Activated T-cell treated with anti-CD3 and anti-CD28 coated beads, Interleukin-2, amount 50 U/mL, for 24 hours (primary cell): ENCODE measurements at regions not wholly inside any gene's neighbourhood (a gene's known extent, or its start where the extent isn't known, plus 50 kb on each side); places are given as distances from the start of the nearest gene placed in this dataset.

Source experiments
- DNase-seq: peaks from one replicate; pipeline ENCODE4 v3.0.0-alpha.2; 2020
- H3K27ac Mint-ChIP-seq: 2 replicates; pipeline ENCODE4 v1.8.0; 2020; ENCODE audit warnings: mild to moderate bottlenecking, mixed read lengths
- H3K27me3 Mint-ChIP-seq: 2 replicates; pipeline ENCODE4 v1.8.0; 2020; ENCODE audit warnings: mixed read lengths
- H3K36me3 Mint-ChIP-seq: 2 replicates; pipeline ENCODE4 v1.8.0; 2020; ENCODE audit warnings: low read depth, mixed read lengths
- H3K4me1 Mint-ChIP-seq: 2 replicates; pipeline ENCODE4 v1.8.0; 2020; ENCODE audit warnings: low read depth, mixed read lengths
- H3K4me3 Mint-ChIP-seq: 2 replicates; pipeline ENCODE4 v1.8.0; 2020; ENCODE audit warnings: mild to moderate bottlenecking, moderate library complexity, mixed read lengths
- H3K9me3 Mint-ChIP-seq: 2 replicates; pipeline ENCODE4 v1.8.0; 2020; ENCODE audit warnings: mixed read lengths

DNA sequence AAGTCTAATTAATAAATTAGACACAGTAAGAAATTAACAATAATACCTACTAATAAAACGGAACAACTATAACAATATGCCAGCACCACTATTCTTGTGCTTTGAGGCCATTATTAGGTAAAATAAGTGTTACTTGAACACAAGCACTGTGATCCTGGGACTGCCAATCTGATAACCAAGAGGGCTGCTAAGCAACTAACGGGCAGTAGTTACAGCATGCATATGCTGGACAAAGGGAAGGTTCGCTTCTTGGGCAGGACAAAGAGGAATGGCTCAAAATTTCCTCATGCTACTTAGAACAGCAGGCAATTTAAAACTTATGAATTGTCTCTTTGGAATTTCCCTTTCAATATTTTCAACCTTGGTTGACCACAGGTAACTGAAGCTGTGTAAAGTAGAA lies 718.6 kb downstream of the SORCS3 start:
- no peak for DNase-seq
- Mint-ChIP-seq H3K9me3 (peaks cover 2% of the 10 kb centered on the region), H3K27me3 (no peaks in the 10 kb centered on the region), H3K4me1 (no peaks in the 10 kb centered on the region), H3K4me3 (no peak overlapping the region), H3K36me3 (no peaks in the 10 kb centered on the region), H3K27ac (no peak overlapping the region)

- H3K36me3 Mint-ChIP-seq, result no peaks in the 10 kb centered on the region
- H3K9me3 Mint-ChIP-seq, result peaks cover 2% of the 10 kb centered on the region
- DNase-seq, result no peak
These were observed 717.8 kb downstream of the SORCS3 start for GRCh38 chr10:105358911-105359310.

GRCh38 chr10:105356626-105357025 lies 715.5 kb downstream of the SORCS3 start:
- Mint-ChIP-seq H3K9me3 (no peaks in the 10 kb centered on the region), H3K36me3 (no peaks in the 10 kb centered on the region), H3K4me3 (no peak overlapping the region), H3K27me3 (no peaks in the 10 kb centered on the region), H3K27ac (no peak overlapping the region), H3K4me1 (no peaks in the 10 kb centered on the region)
- no peak for DNase-seq

More at GRCh38 chr10:105358911-105359310, 717.8 kb downstream of the SORCS3 start:
- no peak overlapping the region for H3K4me3 Mint-ChIP-seq
- no peaks in the 10 kb centered on the region for H3K27me3 Mint-ChIP-seq
- H3K4me1 Mint-ChIP-seq, result no peaks in the 10 kb centered on the region
- no peak overlapping the region for H3K27ac Mint-ChIP-seq

GRCh38 chr10:105354010-105354409 lies 712.9 kb downstream of the SORCS3 start:
- H3K4me1 Mint-ChIP-seq, result no peaks in the 10 kb centered on the region
- no peaks in the 10 kb centered on the region for H3K27me3 Mint-ChIP-seq
- no peaks in the 10 kb centered on the region for H3K9me3 Mint-ChIP-seq
- no peaks in the 10 kb centered on the region for H3K36me3 Mint-ChIP-seq
- no peak overlapping the region for H3K4me3 Mint-ChIP-seq
- DNase-seq, result no peak
- H3K27ac Mint-ChIP-seq, result no peak overlapping the region

- Mint-ChIP-seq H3K4me3 (no peak overlapping the region), H3K27ac (no peak overlapping the region), H3K36me3 (no peaks in the 10 kb centered on the region), H3K27me3 (no peaks in the 10 kb centered on the region), H3K9me3 (no peaks in the 10 kb centered on the region), H3K4me1 (no peaks in the 10 kb centered on the region)
- no peak for DNase-seq
These were observed 711.7 kb downstream of the SORCS3 start for GRCh38 chr10:105352827-105353226.

DNA sequence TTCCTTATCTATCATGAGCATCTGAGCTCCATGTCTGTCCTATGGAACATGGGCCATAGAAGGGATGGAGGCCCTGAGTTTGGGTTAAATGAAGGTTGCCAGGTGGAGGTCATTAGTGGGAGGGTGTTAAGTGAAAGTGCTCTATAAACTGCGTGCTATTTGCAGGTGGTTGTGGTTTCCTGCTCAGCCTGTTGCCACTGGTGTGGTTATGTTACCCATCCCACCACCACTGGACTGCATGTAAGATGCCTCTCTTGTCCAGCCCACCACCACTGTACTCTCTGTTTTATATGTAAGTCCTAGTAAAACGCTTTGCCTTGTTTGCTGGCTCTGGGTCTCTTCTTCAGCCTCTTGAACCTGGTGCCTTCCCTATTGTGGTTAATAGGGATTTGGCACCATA lies 711.2 kb downstream of the SORCS3 start:
- H3K9me3 Mint-ChIP-seq, result no peaks in the 10 kb centered on the region
- no peak overlapping the region for H3K27ac Mint-ChIP-seq
- no peak for DNase-seq
- no peak overlapping the region for H3K4me3 Mint-ChIP-seq
- H3K27me3 Mint-ChIP-seq, result no peaks in the 10 kb centered on the region
- no peaks in the 10 kb centered on the region for H3K36me3 Mint-ChIP-seq
- no peaks in the 10 kb centered on the region for H3K4me1 Mint-ChIP-seq

DNA sequence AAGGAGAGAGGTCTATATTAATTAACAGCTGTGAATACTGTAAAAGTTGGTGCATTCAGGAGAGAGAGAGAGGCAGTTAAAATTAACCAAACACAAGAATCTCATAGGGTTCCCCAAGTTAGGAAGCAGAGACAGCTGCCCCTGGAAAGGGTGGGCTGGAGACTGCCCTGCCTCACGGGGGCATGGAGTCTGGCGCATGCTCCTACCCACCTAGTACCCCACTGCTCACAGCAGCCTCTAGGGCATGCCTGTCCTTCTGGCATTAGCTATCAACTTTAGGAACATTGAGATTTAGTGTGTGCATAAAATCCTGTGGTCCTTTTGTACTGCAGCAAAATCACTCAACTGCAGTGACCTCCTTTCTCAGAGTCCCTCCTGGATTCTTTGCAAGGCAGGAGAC lies 710.1 kb downstream of the SORCS3 start:
- Mint-ChIP-seq H3K4me3 (no peak overlapping the region), H3K36me3 (no peaks in the 10 kb centered on the region), H3K9me3 (no peaks in the 10 kb centered on the region), H3K4me1 (no peaks in the 10 kb centered on the region), H3K27me3 (no peaks in the 10 kb centered on the region), H3K27ac (no peak overlapping the region)
- no peak for DNase-seq

DNA sequence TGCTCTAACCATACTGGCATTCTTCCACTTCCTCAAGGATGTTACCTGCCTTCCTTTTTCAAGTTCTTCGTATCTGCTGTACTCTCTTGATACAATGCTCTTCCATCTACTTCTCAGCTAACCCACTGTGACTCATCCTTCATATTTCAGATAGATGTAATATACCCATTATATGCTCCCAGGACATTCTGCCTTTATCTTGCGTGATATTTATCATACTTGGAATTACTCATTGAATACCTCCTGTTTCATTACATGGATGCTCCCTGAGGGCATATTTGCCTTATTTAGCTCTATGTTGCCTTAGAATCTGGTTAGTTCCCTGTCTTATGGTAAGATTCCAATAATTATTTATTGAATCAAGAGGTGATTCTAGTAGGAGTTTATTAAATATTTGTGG lies 706.4 kb downstream of the SORCS3 start:
- Mint-ChIP-seq H3K9me3 (no peaks in the 10 kb centered on the region), H3K27me3 (no peaks in the 10 kb centered on the region), H3K4me3 (no peak overlapping the region), H3K36me3 (no peaks in the 10 kb centered on the region), H3K4me1 (no peaks in the 10 kb centered on the region), H3K27ac (no peak overlapping the region)
- DNase-seq, result no peak

- Mint-ChIP-seq H3K4me1 (no peaks in the 10 kb centered on the region), H3K4me3 (no peak overlapping the region), H3K27ac (no peak overlapping the region), H3K27me3 (no peaks in the 10 kb centered on the region), H3K36me3 (no peaks in the 10 kb centered on the region), H3K9me3 (peaks cover 3% of the 10 kb centered on the region)
- DNase-seq, result no peak
These were observed 701.5 kb downstream of the SORCS3 start for GRCh38 chr10:105342606-105343005.

- no peak overlapping the region for H3K4me3 Mint-ChIP-seq
- peaks cover 3% of the 10 kb centered on the region for H3K9me3 Mint-ChIP-seq
These were observed 698.6 kb downstream of the SORCS3 start for GRCh38 chr10:105339669-105340068.

GRCh38 chr10:105328503-105329133 lies 687.5 kb downstream of the SORCS3 start:
- no peaks in the 10 kb centered on the region for H3K27me3 Mint-ChIP-seq
- H3K36me3 Mint-ChIP-seq, result no peaks in the 10 kb centered on the region
- H3K4me1 Mint-ChIP-seq, result no peaks in the 10 kb centered on the region
- no peak overlapping the region for H3K4me3 Mint-ChIP-seq
- H3K27ac Mint-ChIP-seq, result no peak overlapping the region
- DNase-seq, result no peak
- peaks cover 8% of the 10 kb centered on the region for H3K9me3 Mint-ChIP-seq

More at GRCh38 chr10:105339669-105340068, 698.6 kb downstream of the SORCS3 start:
- no peak for DNase-seq
- Mint-ChIP-seq H3K4me1 (no peaks in the 10 kb centered on the region), H3K36me3 (no peaks in the 10 kb centered on the region), H3K27ac (no peak overlapping the region), H3K27me3 (no peaks in the 10 kb centered on the region)
